ENCODE measurements at regions not wholly inside any gene's neighbourhood (a gene's known extent, or its start where the extent isn't known, plus 50 kb on each side); places are given as distances from the start of the nearest gene placed in this dataset.

DNA sequence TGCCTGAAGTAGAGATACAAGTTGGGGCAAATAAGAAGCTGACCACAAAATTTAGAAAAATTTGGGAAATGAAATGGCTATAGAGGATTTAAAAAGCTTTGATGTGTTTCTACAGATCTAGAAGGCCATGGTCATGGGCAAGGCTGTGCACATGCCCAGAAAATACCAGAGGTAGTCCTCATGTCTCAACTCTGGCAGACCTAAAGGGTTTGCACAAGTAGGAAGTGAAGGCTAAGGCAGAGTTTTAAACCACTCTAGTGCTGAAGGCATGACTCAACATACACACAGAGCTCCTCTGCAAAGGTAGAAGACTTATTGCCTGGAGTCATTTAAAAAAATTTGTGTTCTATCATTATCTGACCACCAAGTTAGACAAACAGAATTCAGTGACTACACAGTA is 364.6 kb downstream of the CCSER2 start:
- intact Hi-C loops (cut with micrococcal nuclease): no loop called here
- Histone ChIP-seq H3K36me3 (no peaks in the 10 kb centered on the region), H3K9me3 (replicated peaks) (peaks cover 30% of the 10 kb centered on the region), H3K27me3 (ENCODE audit: low read depth) (peaks cover 5% of the 10 kb centered on the region), H3K4me3 (no peak overlapping the region), H3K27ac (replicated peaks) (no peak overlapping the region), H3K4me1 (no peaks in the 10 kb centered on the region)
- TF ChIP-seq, protein P1, sequence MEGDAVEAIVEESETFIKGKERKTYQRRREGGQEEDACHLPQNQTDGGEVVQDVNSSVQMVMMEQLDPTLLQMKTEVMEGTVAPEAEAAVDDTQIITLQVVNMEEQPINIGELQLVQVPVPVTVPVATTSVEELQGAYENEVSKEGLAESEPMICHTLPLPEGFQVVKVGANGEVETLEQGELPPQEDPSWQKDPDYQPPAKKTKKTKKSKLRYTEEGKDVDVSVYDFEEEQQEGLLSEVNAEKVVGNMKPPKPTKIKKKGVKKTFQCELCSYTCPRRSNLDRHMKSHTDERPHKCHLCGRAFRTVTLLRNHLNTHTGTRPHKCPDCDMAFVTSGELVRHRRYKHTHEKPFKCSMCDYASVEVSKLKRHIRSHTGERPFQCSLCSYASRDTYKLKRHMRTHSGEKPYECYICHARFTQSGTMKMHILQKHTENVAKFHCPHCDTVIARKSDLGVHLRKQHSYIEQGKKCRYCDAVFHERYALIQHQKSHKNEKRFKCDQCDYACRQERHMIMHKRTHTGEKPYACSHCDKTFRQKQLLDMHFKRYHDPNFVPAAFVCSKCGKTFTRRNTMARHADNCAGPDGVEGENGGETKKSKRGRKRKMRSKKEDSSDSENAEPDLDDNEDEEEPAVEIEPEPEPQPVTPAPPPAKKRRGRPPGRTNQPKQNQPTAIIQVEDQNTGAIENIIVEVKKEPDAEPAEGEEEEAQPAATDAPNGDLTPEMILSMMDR (IDR thresholded peaks at IDR 0.05; ENCODE audit: borderline replicate concordance): no peak
- DNase-seq: no peak

GRCh38 chr10:84695902-84696301 is 367.5 kb downstream of the CCSER2 start:
- TF ChIP-seq, protein P1 (IDR thresholded peaks at IDR 0.05; ENCODE audit: borderline replicate concordance): no peak
- Histone ChIP-seq H3K36me3 (no peaks in the 10 kb centered on the region), H3K9me3 (replicated peaks) (peaks cover 30% of the 10 kb centered on the region), H3K27ac (replicated peaks) (no peak overlapping the region), H3K4me1 (no peaks in the 10 kb centered on the region), H3K27me3 (ENCODE audit: low read depth) (no peaks in the 10 kb centered on the region), H3K4me3 (no peak overlapping the region)
- intact Hi-C loops (cut with micrococcal nuclease): no loop called here
- DNase-seq: no peak

- H3K4me3 ChIP-seq: no peak overlapping the region
- TF ChIP-seq, protein P1 (IDR thresholded peaks at IDR 0.05; ENCODE audit: borderline replicate concordance): no peak
- H3K4me1 ChIP-seq: no peaks in the 10 kb centered on the region
- H3K9me3 ChIP-seq (replicated peaks): peaks cover 30% of the 10 kb centered on the region
- no peaks in the 10 kb centered on the region for H3K27me3 ChIP-seq (ENCODE audit: low read depth)
- no peaks in the 10 kb centered on the region for H3K36me3 ChIP-seq
- intact Hi-C loops (cut with micrococcal nuclease): no loop called here
- no peak for DNase-seq
- no peak overlapping the region for H3K27ac ChIP-seq (replicated peaks)
These were observed 368.2 kb downstream of the CCSER2 start for GRCh38 chr10:84696610-84697009.

GRCh38 chr10:84698989-84699388 is 370.6 kb downstream of the CCSER2 start:
- H3K27ac ChIP-seq (replicated peaks): no peak overlapping the region
- no peaks in the 10 kb centered on the region for H3K36me3 ChIP-seq
- intact Hi-C loops (cut with micrococcal nuclease): no loop called here
- H3K4me3 ChIP-seq: no peak overlapping the region
- no peak for DNase-seq
- peaks cover 9% of the 10 kb centered on the region for H3K9me3 ChIP-seq (replicated peaks)
- H3K27me3 ChIP-seq (ENCODE audit: low read depth): no peaks in the 10 kb centered on the region
- TF ChIP-seq, protein P1 (IDR thresholded peaks at IDR 0.05; ENCODE audit: borderline replicate concordance): no peak
- no peaks in the 10 kb centered on the region for H3K4me1 ChIP-seq

- Histone ChIP-seq H3K27ac (replicated peaks) (no peak overlapping the region), H3K4me3 (no peak overlapping the region), H3K27me3 (ENCODE audit: low read depth) (no peaks in the 10 kb centered on the region), H3K9me3 (replicated peaks) (no peaks in the 10 kb centered on the region), H3K4me1 (no peaks in the 10 kb centered on the region), H3K36me3 (no peaks in the 10 kb centered on the region)
- DNase-seq: no peak
- intact Hi-C loops (cut with micrococcal nuclease): no loop called here
- TF ChIP-seq, protein P1 (IDR thresholded peaks at IDR 0.05; ENCODE audit: borderline replicate concordance): no peak
These were observed 372.4 kb downstream of the CCSER2 start for GRCh38 chr10:84700668-84701369.

Data from left ventricle myocardium inferior (tissue), 1 donor.